ENCODE measurements at regions not wholly inside any gene's neighbourhood (a gene's known extent, or its start where the extent isn't known, plus 50 kb on each side); places are given as distances from the start of the nearest gene placed in this dataset.
A peak's percentile ranks its signal among the peaks of the same experiment; 100 is the strongest.
"Not testable (repeated sequence)": the region's sequence is repeated elsewhere in the genome, so short reads cannot be mapped to it uniquely, and the experiment has no call there.

- DNase-seq = no peak
- intact Hi-C loops (cut with DNase I) = no loop called here
Measured at GRCh38 chr6:141976994-141977393, 155.7 kb upstream of the GJE1 start.

- DNase-seq = peak in 2 of 10 donors; percentile 30 to 45
- intact Hi-C loops (cut with DNase I) = not testable (repeated sequence)
Measured at GRCh38 chr6:141969768-141970415, 162.8 kb upstream of the GJE1 start.

GRCh38 chr6:141969201-141969600 is 163.5 kb upstream of the GJE1 start:
- DNase-seq = no peak
- intact Hi-C loops (cut with DNase I) = no loop called here

GRCh38 chr6:141968632-141969031 is 164.1 kb upstream of the GJE1 start:
- intact Hi-C loops (cut with DNase I) = no loop called here
- DNase-seq = no peak

- no peak for DNase-seq
- intact Hi-C loops (cut with DNase I) = no loop called here
Measured at GRCh38 chr6:141965016-141965545, 167.6 kb upstream of the GJE1 start.

GRCh38 chr6:141963543-141964295 is 169.0 kb upstream of the GJE1 start:
- DNase-seq = peak in 1 of 10 donors; percentile 37
- intact Hi-C loops (cut with DNase I) = no loop called here

GRCh38 chr6:141957271-141957670 is 175.5 kb upstream of the GJE1 start:
- no peak for DNase-seq
- intact Hi-C loops (cut with DNase I) = no loop called here

GRCh38 chr6:141956868-141957267 is 175.9 kb upstream of the GJE1 start:
- intact Hi-C loops (cut with DNase I) = no loop called here
- no peak for DNase-seq

- peak in 3 of 10 donors; percentile 3 to 72 (median 16) for DNase-seq
- intact Hi-C loops (cut with DNase I) = no loop called here
Measured at GRCh38 chr6:141956046-141956761, 176.5 kb upstream of the GJE1 start.

GRCh38 chr6:141953072-141953471 is 179.7 kb upstream of the GJE1 start:
- DNase-seq = no peak
- intact Hi-C loops (cut with DNase I) = no loop called here

- no peak for DNase-seq
- intact Hi-C loops (cut with DNase I) = no loop called here
Measured at GRCh38 chr6:141946502-141946901, 186.2 kb upstream of the GJE1 start.

- DNase-seq = no peak
- intact Hi-C loops (cut with DNase I) = no loop called here
Measured at GRCh38 chr6:141938664-141939063, 194.1 kb upstream of the GJE1 start.

- no peak for DNase-seq
- intact Hi-C loops (cut with DNase I) = no loop called here
Measured at GRCh38 chr6:141932685-141933084, 200.0 kb upstream of the GJE1 start.

GRCh38 chr6:141926200-141926900 is 206.4 kb upstream of the GJE1 start:
- intact Hi-C loops (cut with DNase I); DNase-seq: not testable (repeated sequence)

GRCh38 chr6:141925001-141925400 is 207.7 kb upstream of the GJE1 start:
- no peak for DNase-seq
- intact Hi-C loops (cut with DNase I) = no loop called here

- intact Hi-C loops (cut with DNase I) = no loop called here
- DNase-seq = no peak
Measured at GRCh38 chr6:141922898-141923297, 209.8 kb upstream of the GJE1 start.

- peak in 2 of 10 donors; percentile 50 to 53 for DNase-seq
- intact Hi-C loops (cut with DNase I) = not testable (repeated sequence)
Measured at GRCh38 chr6:141916682-141917505, 215.8 kb upstream of the GJE1 start.

GRCh38 chr6:141914646-141915045 is 218.1 kb upstream of the GJE1 start:
- DNase-seq = no peak
- intact Hi-C loops (cut with DNase I) = no loop called here

GRCh38 chr6:141906569-141907080 is 226.1 kb upstream of the GJE1 start:
- intact Hi-C loops (cut with DNase I) = no loop called here
- DNase-seq = no peak

Data from posterior cingulate gyrus (tissue), 11 donors.